H9 (cell line): ENCODE measurements at regions not wholly inside any gene's neighbourhood (a gene's known extent, or its start where the extent isn't known, plus 50 kb on each side); places are given as distances from the start of the nearest gene placed in this dataset.

Source experiments
- DNase-seq: peaks from one replicate; pipeline ENCODE4 v3.0.0-alpha.2; 2017
- H2AFZ ChIP-seq: one replicate; pipeline ENCODE4 v1.6.1; 2013; ENCODE audit warnings: mild to moderate bottlenecking, low read length, control low read depth, moderate library complexity
- H2AK5ac ChIP-seq: 2 replicates; pipeline ENCODE4 v1.6.1; 2013; ENCODE audit warnings: low read length, control low read depth, mixed read lengths; ENCODE audit not compliant: insufficient read length
- H2BK120ac ChIP-seq: one replicate; pipeline ENCODE4 v1.6.1; 2013; ENCODE audit warnings: low read depth, mild to moderate bottlenecking, low read length, control low read depth, inconsistent platforms; ENCODE audit not compliant: poor library complexity, severe bottlenecking
- H2BK12ac ChIP-seq: 2 replicates; pipeline ENCODE4 v1.6.1; 2013; ENCODE audit warnings: low read length, control low read depth, mixed read lengths, low read depth; ENCODE audit not compliant: insufficient read length
- H2BK15ac ChIP-seq: 2 replicates; pipeline ENCODE4 v1.6.1; 2013; ENCODE audit warnings: low read depth, low read length, control low read depth
- H2BK20ac ChIP-seq: one replicate; pipeline ENCODE4 v1.6.1; 2013; ENCODE audit warnings: low read depth, mild to moderate bottlenecking, low read length, control low read depth, inconsistent platforms; ENCODE audit not compliant: poor library complexity, severe bottlenecking
- H2BK5ac ChIP-seq: 2 replicates; pipeline ENCODE4 v1.6.1; 2013; ENCODE audit warnings: low read length, control low read depth, mixed read lengths; ENCODE audit not compliant: insufficient read length
- H3K14ac ChIP-seq: 2 replicates; pipeline ENCODE4 v1.6.1; 2013; ENCODE audit warnings: low read length, control low read depth; ENCODE audit not compliant: insufficient read depth
- H3K18ac ChIP-seq: 2 replicates; pipeline ENCODE4 v1.6.1; 2013; ENCODE audit warnings: low read depth, mild to moderate bottlenecking, mixed read lengths, low read length, control low read depth; ENCODE audit not compliant: insufficient read length
- H3K23ac ChIP-seq: 2 replicates; pipeline ENCODE4 v1.6.1; 2013; ENCODE audit warnings: low read length, control low read depth, mixed read lengths, low read depth; ENCODE audit not compliant: insufficient read length
- H3K23me2 ChIP-seq: 2 replicates; pipeline ENCODE4 v1.6.1; 2013; ENCODE audit warnings: low read depth, mild to moderate bottlenecking, mixed read lengths, low read length, control low read depth; ENCODE audit not compliant: insufficient read length, poor library complexity, severe bottlenecking
- H3K27ac ChIP-seq: 2 replicates; pipeline ENCODE4 v1.5.1; 2013; ENCODE audit warnings: low read length, control low read depth, mixed read lengths, low read depth; ENCODE audit not compliant: insufficient read length
- H3K27me3 ChIP-seq: 2 replicates; pipeline ENCODE4 v1.6.1; 2013; ENCODE audit warnings: low read length, control low read depth, inconsistent platforms; ENCODE audit not compliant: insufficient read depth
- H3K4ac ChIP-seq: 2 replicates; pipeline ENCODE4 v1.6.1; 2013; ENCODE audit warnings: low read depth, mild to moderate bottlenecking, control low read depth, inconsistent platforms, low read length, moderate library complexity
- H3K4me1 ChIP-seq: 2 replicates; pipeline ENCODE4 v1.6.1; 2013; ENCODE audit warnings: low read length, control low read depth, inconsistent platforms; ENCODE audit not compliant: insufficient read depth
- H3K4me2 ChIP-seq: 2 replicates; pipeline ENCODE4 v1.6.1; 2013; ENCODE audit warnings: low read length, control low read depth, mixed read lengths; ENCODE audit not compliant: insufficient read length, insufficient read depth
- H3K56ac ChIP-seq: 2 replicates; pipeline ENCODE4 v1.6.1; 2013; ENCODE audit warnings: low read depth, mild to moderate bottlenecking, mixed read lengths, low read length, control low read depth; ENCODE audit not compliant: insufficient read length
- H3K79me1 ChIP-seq: 2 replicates; pipeline ENCODE4 v1.6.1; 2013; ENCODE audit warnings: low read depth, mild to moderate bottlenecking, moderate library complexity, low read length, control low read depth, inconsistent platforms; ENCODE audit not compliant: insufficient read depth, poor library complexity, severe bottlenecking
- H3K79me2 ChIP-seq: 2 replicates; pipeline ENCODE4 v1.6.1; 2013; ENCODE audit warnings: low read length, control low read depth, inconsistent platforms; ENCODE audit not compliant: insufficient read depth
- H3K9ac ChIP-seq: 2 replicates; pipeline ENCODE4 v1.6.1; 2013; ENCODE audit warnings: low read length, control low read depth, mixed read lengths; ENCODE audit not compliant: insufficient read length; ENCODE audit errors: extremely low read depth
- H3K9me3 ChIP-seq: one replicate; pipeline ENCODE4 v1.6.1; 2013; ENCODE audit warnings: low read depth, low read length, inconsistent platforms; ENCODE audit not compliant: control insufficient read depth
- H3T11ph ChIP-seq: one replicate; pipeline ENCODE4 v1.6.1; 2013; ENCODE audit warnings: mild to moderate bottlenecking, low read length, control low read depth, inconsistent platforms
- H4K20me1 ChIP-seq: one replicate; pipeline ENCODE4 v1.6.1; 2013; ENCODE audit not compliant: control insufficient read depth, insufficient read length, insufficient read depth
- H4K5ac ChIP-seq: 2 replicates; pipeline ENCODE4 v1.6.1; 2013; ENCODE audit warnings: low read depth, mild to moderate bottlenecking, mixed read lengths, low read length, control low read depth; ENCODE audit not compliant: insufficient read length
- H4K8ac ChIP-seq: replicated peaks from 2 replicates; pipeline ENCODE4 v1.6.1; 2013; ENCODE audit warnings: low read length, control low read depth, mixed read lengths, low read depth; ENCODE audit not compliant: insufficient read length
- H4K91ac ChIP-seq: 2 replicates; pipeline ENCODE4 v1.6.1; 2013; ENCODE audit warnings: low read depth, mild to moderate bottlenecking, moderate library complexity, mixed read lengths, low read length, control low read depth; ENCODE audit not compliant: insufficient read length
- H3K27ac Mint-ChIP-seq, 3 experiments: 2 replicates in 2 of 3; 3 replicates in 1 of 3; pipeline ENCODE4 v1.8.0; 2020 to 2021; ENCODE audit warnings: mixed read lengths in 3 of 3, mild to moderate bottlenecking in 1 of 3, moderate library complexity in 1 of 3
- H3K27me3 Mint-ChIP-seq: 2 replicates; pipeline ENCODE4 v1.8.0; 2021; ENCODE audit warnings: low read depth, mild to moderate bottlenecking, moderate library complexity, mixed read lengths
- H3K36me3 Mint-ChIP-seq, 3 experiments: 2 replicates in 2 of 3; 3 replicates in 1 of 3; pipeline ENCODE4 v1.8.0; 2020 to 2021; ENCODE audit warnings: low read depth in 3 of 3, mixed read lengths in 3 of 3; ENCODE audit not compliant: insufficient read depth in 1 of 3
- H3K4me1 Mint-ChIP-seq, 2 experiments: 2 replicates each; pipeline ENCODE4 v1.8.0; 2020; ENCODE audit warnings: mixed read lengths in 2 of 2
- H3K4me3 Mint-ChIP-seq, 2 experiments: 2 replicates in 1 of 2; 3 replicates in 1 of 2; pipeline ENCODE4 v1.8.0; 2020 to 2021; ENCODE audit warnings: mild to moderate bottlenecking in 2 of 2, mixed read lengths in 2 of 2, moderate library complexity in 1 of 2
- H3K9me3 Mint-ChIP-seq, 2 experiments: 2 replicates in 1 of 2; 3 replicates in 1 of 2; pipeline ENCODE4 v1.8.0; 2020; ENCODE audit warnings: mild to moderate bottlenecking in 2 of 2, mixed read lengths in 2 of 2, moderate library complexity in 1 of 2
- CTCF ChIP-seq: fragments of 200-600 bp; sonication (generic); conservative IDR thresholded peaks from 3 replicates; pipeline ENCODE4 v1.8.0; 2021; ENCODE audit warnings: antibody characterized with exemption, mild to moderate bottlenecking
- WGBS: extraction: QIAGEN DNeasy Blood & Tissue Kit; methylation state at CpG from one replicate; pipeline ENCODE4 v1.1.7; 2013; ENCODE audit warnings: missing lambda C conversion rate, low lambda C conversion rate, mixed read lengths; ENCODE audit not compliant: insufficient read length; ENCODE audit errors: extremely low coverage; 5-methylcytosine and 5-hydroxymethylcytosine counted together

GRCh38 chr6:19050765-19051164, 663.6 kb downstream of the RNF144B start:
- no CpG with 5 or more reads among the region's 3 CpGs for WGBS
- H3K9me3 ChIP-seq = no peaks in the 10 kb centered on the region
- peaks cover 5 to 6% of the 10 kb centered on the region in 2 experiments; a peak in 1 of 4 replicates for H3K4me1 Mint-ChIP-seq

More at GRCh38 chr6:19050765-19051164, 663.6 kb downstream of the RNF144B start:
- H4K5ac ChIP-seq = no peak overlapping the region
- no peak overlapping the region for H2AK5ac ChIP-seq
- H3K4me2 ChIP-seq = no peak overlapping the region
- no peak overlapping the region for H3K23ac ChIP-seq
- DNase-seq = no peak
- no peaks in the 10 kb centered on the region for H3K79me1 ChIP-seq
- H2BK12ac ChIP-seq = no peak overlapping the region
- no peaks in the 10 kb centered on the region for H3K27me3 ChIP-seq
- no peaks in the 10 kb centered on the region for H3K4me1 ChIP-seq
- TF ChIP-seq CTCF = no peak
- H2BK120ac ChIP-seq = no peak overlapping the region
- Mint-ChIP-seq H3K27ac (no peak overlapping the region), H3K36me3 (peaks cover 0 to 10% (median 5%) of the 10 kb centered on the region in 3 experiments; a peak in 5 of 7 replicates), H3K4me3 (no peak overlapping the region), H3K9me3 (peaks cover 6 to 12% of the 10 kb centered on the region in 2 experiments; a peak in 3 of 5 replicates), H3K27me3 (no peaks in the 10 kb centered on the region)
- no peak overlapping the region for H2BK5ac ChIP-seq
- H2BK15ac ChIP-seq = no peak overlapping the region
- no peak overlapping the region for H3K14ac ChIP-seq
- no peak overlapping the region for H2AFZ ChIP-seq
- H3K23me2 ChIP-seq = no peaks in the 10 kb centered on the region
- no peak overlapping the region for H3K18ac ChIP-seq
- H3K79me2 ChIP-seq = no peaks in the 10 kb centered on the region
- H3K56ac ChIP-seq = no peak overlapping the region
- H3K9ac ChIP-seq = no peak overlapping the region
- no peak overlapping the region for H4K8ac ChIP-seq
- H3T11ph ChIP-seq = no peak overlapping the region
- no peak overlapping the region for H4K91ac ChIP-seq
- H3K4ac ChIP-seq = no peak overlapping the region
- no peak overlapping the region for H3K27ac ChIP-seq
- no peak overlapping the region for H2BK20ac ChIP-seq
- no peaks in the 10 kb centered on the region for H4K20me1 ChIP-seq
